GM19452 (cell line): ENCODE measurements at regions not wholly inside any gene's neighbourhood (a gene's known extent, or its start where the extent isn't known, plus 50 kb on each side); places are given as distances from the start of the nearest gene placed in this dataset.

Experiments
- ATAC-seq: cut with Tn5 transposase; IDR thresholded peaks from one replicate; pipeline ENCODE4 v1.9.1; 2021; ENCODE audit not compliant: unreplicated experiment

DNA sequence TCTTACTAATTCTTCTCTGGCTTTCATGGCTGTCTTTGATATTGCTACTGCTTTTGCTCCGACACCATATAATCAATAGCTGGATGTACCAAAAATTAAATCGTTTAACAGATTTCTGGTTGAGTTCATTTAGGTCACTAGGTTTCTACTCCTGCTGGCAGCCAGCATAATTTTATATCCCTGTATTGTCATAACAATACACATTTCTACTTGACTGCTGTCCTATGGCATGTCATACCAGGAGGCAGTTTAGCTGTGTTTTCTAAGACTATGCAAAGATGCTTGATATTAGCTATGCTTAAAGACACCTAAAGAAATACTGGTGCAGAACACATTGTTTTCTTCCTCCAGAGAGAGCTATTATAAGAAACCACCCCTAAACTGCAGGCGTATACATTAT is 337.2 kb upstream of the CDH6 start:
- ATAC-seq, result no peak

DNA sequence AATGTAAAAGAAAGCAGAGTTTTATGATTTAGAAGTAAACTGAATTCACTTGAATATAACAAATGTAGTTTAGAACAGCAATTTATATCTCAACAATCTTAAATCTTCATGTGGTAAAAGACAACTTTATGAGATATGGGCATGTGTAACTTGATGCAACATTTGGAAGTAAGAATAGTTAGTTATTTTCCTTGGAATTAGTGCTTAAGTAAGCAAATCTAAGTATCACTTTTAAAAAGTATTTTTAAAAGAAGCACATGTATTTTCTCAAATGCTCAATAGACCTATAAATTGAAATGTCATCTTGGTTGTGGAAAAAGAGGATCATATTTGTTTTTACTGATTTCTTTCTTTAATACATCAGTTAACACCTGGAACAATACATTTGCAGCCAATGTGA is 340.3 kb upstream of the CDH6 start:
- no peak for ATAC-seq

DNA sequence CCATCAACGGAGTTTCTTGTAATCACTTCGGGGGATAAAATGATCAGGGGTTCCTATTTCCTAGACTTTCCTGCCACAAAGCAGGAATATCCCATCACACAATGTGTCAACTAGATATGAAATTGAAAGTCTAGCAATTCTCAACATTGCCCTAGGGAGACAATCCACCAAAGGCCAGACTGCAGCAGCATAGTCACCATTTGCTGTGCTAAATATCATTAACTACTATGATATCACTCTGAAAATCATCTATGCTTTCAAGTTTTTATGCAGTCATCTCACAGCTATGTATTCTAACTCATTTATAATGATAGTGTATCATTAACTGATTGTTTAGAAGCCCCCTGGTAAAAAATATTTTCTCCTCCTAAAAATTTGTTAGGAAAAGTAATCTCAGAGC is 342.6 kb upstream of the CDH6 start:
- no peak for ATAC-seq

DNA sequence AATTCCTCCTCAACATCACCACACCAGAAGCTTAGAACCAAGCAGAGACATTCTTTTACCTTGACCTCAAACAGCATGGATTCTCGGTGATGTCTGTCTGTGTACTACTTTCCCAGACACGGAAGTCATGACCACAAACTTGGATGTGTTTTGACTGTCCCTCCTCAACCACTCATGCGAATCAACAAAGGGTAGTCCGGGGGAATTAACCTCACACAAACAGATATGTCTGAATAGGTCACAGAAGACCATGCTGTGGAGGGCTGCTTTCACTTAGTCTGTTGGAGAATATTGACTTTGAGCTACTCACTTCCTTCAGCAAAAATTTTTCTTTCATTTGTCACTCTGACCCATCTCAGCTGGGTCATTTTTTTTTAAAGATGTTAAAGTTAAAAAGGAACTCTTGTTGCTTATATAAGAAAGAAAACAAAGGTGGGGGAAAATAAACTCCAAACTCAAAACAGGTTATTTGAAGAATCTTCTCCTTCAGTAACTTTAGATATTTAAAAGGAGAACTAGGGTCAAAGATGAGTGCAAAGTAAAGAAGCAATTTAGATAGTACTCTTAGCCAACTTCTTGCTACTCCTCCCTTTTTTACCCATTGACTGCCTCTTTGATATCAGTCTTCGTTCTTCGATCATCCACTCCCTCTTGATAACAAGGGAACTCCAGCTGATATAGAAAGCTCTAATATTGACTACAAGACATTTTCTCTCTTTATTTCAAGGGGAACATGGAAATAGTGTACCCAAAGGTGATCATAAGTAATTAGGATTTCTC is 343.4 kb upstream of the CDH6 start:
- no peak for ATAC-seq

DNA sequence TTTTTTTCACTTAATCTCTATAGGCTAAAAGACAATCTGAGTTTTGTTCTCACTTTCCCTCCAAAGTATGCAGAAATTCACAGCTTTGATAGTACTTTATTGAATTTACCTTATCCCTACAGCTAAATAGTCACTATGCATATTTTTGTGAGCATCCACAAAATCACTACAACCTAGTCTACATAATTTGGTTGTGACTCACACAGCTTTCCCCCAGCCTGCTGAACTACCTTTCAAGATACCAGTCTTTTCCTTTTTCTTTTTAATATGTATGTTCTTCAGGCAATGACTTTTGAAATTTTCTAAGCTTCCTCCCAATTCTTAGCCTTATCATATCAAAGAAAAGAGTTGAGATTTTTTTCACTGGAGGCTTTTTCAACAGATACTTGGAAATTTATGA is 347.3 kb upstream of the CDH6 start:
- no peak for ATAC-seq

DNA sequence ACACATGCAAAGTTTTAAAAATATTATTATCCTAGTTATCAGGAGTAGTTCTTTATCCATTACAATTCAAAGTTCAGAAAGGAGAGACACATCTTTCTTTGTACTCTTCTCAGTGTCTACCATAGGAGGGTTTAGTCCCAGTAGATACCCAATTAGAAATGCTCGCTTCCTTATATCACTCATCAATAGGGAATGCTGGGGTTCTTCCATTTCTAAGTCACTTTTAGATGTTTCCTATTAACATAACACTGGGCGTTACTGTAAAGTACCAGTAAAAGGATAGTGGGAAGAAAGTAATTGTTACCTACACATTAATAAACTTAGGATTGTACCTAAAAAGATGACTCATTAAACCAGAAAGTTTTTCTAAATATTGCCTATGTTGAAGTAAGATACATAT is 348.3 kb upstream of the CDH6 start:
- no peak for ATAC-seq

DNA sequence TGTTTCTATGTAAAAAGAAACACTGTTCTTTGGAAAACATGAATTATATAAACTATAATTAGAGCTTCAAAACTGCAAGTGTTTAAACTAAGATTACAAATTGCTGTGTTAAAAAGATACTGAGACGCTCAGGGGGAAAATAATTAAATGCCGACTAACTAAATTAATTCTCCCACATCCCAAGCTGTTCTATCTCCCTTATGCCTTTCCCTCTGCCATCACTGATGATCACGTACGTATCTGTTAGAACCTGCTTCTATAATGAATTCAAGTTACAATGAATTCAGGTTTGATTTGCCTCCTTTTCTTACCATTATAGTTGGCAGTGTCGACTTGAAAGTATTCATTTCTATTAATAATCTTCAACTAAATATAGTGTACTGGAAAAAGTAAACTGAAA is 349.9 kb upstream of the CDH6 start:
- no peak for ATAC-seq

DNA sequence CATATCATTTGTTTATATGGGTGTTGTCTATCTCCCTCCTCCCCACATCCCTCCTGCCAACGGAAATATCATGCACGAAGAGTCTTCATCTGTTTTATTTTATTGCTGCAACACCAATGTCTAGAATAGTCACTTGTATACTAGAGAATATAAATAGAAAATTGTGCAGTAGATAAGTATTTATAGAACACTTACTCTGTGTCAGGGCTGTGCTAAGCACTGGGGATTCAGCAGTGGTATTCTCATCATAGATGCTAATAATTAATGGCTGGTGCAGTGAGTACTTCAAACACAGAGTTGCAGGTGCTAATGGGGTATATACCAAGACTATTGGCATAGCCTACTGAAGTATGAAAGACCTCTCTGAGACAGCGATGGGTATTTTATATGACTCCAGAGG is 353.5 kb upstream of the CDH6 start:
- ATAC-seq, result no peak

DNA sequence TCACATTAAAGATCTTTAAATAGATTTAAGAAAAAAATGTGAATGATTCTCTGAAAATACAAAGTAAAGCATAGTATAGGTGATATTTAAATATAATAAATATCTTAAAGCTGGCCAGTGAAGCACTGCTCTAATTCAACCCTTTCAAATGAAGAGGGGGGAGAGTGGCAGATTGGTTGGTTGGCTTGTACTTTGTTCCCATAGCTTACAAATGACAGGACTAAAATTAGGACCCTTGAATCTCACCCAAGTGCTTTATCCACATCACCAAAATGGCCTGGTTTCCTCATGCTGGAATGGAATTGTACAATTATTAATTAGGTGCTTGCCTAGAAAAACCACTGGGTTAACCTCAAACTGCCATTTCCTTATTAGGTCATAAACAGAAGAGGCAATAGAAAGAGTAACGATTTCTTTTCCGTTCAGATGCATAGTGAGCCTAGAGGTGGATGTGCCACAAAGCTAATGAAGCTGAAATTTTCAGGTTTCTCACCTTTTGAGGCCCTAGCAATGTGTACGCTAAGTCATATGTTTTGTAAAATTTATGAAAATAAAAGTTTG is 354.5 kb upstream of the CDH6 start:
- ATAC-seq, result no peak

DNA sequence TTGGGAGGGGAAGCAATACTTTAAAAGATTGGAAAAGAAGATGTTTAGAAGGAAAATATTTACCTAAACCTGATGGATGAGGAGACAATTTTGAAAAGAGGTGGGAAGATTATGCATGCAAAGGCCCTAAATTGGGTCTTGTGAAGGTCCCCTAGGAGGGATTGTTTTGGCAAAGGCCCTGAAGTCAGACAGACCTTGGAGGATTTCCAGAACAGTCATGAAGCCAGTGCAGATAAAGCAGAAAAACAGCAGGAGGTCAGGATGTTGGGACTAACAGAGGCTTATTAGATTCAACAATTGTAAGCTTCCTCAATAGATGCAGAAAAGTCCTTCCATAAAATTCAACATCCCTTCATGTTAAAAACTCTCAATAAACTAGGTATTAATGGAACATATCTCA is 361.0 kb upstream of the CDH6 start:
- ATAC-seq, result no peak

DNA sequence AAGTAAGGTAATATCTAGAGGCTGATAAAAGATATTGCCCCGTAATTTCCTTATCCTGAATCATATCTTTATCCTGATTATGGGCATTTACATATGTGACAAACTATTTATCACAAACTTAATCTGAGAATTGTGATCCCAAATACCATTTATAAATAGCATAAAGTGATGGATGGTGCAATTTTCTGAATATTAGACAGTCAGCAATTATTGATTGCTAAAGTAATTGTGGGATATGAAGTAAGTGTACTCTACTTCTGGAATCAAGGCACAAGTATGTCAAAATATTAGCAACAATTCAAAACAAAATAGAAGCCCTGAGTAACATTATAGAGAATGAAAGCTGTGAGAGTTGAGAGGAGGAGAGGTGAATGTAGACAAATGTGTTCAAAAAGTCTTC is 361.9 kb upstream of the CDH6 start:
- no peak for ATAC-seq

DNA sequence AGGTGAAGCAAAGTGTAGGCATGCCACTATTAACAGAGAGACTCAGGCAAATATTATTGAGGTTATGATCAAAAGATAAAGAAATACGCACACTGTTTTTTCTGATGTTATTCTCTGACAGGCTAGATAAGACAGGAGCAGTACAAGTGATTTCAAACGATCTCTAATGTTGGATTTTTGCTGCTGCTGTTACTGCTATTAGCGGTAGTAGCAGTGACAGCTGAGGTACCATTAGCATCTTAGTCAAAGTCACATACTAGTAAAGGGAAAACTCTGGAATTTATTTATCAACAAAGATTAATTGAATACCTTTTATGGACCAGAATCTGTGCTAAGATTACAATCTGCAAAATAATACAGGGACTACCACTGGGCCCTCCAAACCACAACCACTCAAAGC is 362.4 kb upstream of the CDH6 start:
- ATAC-seq, result no peak

DNA sequence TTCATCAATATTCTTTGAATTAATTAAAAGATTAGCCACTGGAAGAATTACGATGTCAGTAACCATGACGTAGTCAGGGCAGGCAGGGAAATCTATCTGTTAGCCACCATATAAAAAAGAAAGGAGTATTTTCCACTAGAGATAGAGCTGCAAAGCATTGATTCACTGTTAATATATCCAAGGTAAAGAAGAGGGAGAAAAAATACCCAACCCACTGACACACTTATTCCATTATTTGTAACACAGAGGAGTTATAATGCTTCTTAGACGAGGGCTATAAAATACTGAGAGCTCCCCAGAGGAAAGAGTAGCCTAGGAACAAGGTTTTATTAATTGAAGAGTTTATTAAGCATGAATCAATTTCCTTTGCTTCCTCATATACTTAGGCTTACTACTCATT is 382.2 kb upstream of the CDH6 start:
- no peak for ATAC-seq

DNA sequence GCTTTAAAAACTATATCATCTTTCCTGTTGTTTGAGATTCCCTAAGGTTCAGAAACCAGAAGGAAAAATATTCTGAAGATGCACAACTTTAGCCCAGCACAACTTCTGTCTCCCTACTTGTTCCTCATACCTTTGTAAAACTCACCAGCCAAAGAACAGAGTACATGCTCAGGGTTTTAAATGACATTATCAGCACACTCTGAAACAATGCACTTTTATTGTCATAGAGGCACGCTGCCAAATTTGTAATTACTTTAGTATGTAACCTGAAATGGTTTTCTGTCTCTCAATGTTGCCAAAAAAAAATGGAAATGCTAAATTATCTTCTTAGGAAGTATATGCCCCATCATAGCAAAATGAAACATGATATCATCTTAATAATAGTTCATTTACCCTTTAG is 383.6 kb upstream of the CDH6 start:
- ATAC-seq, result no peak

DNA sequence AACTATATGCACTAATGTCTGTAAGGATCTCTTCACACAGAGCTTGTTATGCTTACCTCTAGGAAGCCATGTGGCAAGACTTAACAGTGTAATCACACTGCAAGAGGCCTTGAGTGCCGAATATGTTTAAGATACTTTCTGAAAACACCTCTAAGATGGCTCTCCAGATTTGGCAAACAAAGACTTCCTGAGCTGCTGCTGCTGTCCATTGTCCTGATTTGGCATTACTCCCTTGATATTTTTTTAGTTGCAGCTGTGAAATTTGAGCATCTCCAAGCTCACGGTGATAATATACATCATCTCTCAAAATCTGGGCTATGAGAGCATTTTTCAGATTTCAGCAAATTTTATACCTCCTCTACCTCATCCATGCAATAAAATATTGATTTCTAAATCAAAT is 384.5 kb upstream of the CDH6 start:
- no peak for ATAC-seq

DNA sequence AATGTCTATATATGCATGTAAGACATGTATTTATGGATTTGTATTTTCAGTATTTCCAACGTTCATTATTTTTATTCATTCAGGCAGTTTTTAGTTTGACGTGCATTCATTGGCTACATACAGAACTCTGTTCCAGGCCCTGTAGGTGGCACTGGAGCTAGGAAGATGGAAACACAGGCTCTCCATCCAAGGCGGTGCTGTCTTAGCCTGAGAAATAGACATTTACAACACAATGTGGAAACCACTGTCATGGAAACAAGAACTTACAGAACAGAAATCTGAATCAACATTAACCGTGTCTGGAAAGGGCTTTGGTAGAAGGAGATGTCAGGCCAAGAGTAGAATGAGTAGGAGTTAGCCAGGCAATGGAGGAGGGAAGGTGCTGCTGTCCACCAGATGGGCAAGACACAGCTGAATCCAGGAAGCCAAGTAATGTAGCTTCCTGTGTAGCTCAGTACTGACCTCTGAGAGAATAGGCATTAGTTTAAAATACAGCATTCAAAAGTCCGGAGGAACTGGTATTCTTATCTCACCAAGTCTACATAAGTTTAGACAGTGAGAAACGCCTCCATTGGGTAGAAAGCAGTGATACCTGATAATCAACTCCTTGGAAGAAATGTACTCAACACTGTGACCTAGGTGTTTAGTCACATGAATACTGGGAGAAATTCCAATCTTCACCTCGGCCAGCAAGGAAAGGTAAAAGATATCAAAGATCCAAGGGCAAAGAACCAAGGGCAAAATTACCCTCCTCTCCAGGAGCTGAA is 388.6 kb upstream of the CDH6 start:
- ATAC-seq, result no peak

DNA sequence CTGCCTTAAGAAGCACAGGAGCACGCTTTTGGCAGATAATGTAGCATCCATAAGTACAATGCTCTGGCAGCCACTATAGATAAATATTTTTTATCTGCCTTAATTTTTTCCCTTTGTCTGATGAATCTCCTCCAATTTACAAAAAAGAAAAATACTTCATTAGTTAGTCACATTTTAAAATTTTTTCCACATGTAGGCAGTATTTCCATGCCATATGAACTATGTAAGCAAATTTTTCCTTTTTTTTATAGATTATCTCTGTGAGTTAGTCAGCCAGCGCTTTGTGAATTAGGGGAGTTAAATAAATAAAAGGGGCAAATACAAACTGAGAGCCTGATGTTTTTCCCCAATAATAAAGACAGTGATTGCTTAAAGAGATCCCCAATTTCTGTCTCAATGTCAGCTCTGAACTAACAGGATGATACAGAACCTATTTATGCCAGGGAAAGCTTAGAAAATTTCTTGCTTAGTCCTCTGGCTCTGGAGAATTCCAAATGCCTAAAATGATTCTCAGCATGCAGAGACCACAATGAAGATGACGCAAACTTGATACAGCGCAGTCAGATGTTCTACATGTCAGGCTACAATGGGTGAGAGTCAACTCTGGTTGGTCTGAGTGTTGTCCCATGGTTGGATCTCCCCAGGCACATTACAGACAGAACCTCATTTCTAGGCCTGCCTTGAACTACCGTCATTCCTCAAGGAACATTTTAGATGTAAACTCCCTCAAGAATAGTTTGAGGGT is 390.4 kb upstream of the CDH6 start:
- ATAC-seq, result no peak

DNA sequence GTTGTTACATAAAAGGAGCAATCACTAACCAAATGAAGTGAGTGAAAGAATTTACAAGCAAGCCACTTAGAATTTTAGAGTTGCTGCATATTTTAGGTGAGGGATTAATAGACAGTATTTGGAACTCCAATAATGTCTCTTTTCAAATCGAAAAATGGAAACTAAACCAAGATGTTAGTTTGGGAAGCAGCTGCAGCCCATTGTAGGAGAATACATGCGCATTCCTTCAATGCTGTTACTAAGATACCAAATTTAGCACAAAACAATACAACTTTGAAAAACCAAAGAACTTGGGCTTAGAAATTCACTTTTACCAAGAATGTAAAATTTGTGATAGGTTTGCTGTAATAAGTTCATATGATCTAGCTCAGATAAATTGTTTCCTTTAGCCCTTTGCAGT is 411.8 kb upstream of the CDH6 start:
- no peak for ATAC-seq

DNA sequence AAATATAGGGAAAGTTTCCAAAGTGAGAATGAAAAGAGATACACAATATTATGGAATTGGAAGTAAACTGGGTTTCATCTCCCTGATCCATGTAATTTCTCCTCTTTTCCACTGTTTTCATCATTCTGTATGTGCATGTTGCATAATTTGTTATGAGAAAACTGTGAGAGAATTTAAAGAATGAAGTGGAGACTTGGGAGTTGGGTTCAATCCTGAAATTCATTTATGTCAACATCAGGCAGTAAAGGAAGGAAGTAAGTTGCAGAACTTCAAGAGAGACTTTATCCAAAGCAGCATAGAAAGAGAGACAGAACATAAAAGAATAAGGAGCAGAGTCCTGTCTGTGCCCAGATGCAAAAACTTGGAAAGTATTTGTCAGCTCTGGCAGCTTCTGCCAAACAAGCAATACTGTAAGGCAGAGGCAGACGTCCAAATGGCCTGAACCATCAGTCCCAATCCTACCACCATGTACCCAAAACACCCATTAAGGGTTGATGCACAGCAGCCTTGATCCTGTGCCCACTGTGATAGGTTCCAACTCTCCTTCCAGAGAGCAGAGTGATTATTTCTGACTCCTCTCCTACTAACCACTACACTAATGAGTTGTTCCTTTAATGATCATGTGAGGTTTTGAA is 425.3 kb upstream of the CDH6 start:
- no peak for ATAC-seq

DNA sequence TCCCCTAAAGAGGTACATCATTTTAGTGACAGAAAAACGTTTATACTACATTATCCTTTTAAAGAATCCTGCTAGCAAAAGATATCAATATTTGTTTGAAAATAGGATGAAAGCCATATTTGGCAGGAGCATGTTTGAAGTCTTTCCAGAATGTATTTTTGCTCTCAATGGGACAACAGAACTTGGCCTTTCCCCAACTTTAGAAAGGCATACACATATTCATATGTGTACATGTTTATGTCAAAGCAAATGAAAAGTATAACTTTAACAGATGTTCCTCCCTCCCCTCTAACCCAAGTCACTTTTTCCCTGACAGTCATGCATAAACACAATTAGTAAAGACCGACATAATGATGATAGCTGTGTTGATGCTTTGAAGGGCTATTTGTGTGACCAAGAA is 427.8 kb upstream of the CDH6 start:
- no peak for ATAC-seq

DNA sequence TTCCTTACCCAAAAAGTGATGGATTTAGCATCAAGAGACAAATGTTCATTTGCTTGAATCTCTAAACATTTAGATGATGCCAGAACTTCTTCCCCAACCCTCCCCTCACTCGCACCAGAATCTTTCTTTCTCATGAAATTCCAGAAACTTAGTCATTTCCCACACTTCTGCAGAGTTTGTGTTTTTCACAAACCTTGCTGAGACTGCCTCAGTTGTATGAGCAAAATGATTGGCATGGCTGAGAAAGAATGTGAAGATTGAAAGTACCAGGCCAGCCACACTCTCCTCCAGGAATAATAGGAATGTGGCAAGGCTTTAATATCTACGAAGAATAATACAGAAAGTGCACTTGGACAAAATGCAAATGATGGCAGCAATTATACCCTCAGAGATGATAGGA is 428.3 kb upstream of the CDH6 start:
- no peak for ATAC-seq
